ENCODE measurements at regions not wholly inside any gene's neighbourhood (a gene's known extent, or its start where the extent isn't known, plus 50 kb on each side); places are given as distances from the start of the nearest gene placed in this dataset.
A peak's percentile ranks its signal among the peaks of the same experiment; 100 is the strongest.

- DNase-seq = no peak
These were observed 55.4 kb downstream of the ZCCHC12 start for GRCh38 chrX:118878977-118879376.

DNA sequence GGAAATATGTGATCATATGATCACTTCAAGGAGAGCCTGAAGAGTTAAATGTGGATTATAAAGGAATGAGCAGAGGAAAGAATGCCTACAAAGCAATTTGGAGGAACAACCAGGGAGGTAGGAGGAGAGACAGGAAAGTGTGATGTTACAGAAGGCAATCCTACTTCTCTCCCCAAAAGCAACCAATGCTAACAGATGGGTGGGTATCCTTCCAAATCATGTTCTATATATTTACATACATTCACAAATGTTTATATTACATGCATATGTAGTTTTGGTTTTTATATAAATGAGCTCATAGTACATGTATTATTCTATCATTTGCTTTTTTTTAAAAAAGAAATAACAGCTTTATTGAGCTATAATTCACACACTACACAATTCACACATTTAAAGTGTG lies 56.0 kb downstream of the ZCCHC12 start:
- DNase-seq = no peak

DNA sequence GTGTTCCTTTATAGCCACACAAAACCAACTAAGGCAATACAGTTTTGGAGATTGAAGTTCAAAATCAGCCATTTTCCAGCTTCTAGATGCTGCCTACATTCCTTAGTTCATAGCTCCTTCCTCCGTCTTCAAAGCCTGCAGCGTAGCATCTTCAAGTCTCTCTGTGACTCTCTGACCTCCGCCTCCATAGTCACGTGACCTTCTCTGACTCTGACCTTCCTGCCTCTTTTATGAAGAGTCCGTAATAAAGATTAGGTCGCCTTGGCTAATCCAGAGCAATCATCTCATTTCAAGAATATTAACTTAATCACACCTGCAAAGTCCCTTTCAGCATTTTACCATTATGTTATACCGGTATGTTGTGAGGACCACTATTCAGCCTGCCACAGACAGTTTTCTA lies 60.4 kb downstream of the ZCCHC12 start:
- DNase-seq = no peak

DNA sequence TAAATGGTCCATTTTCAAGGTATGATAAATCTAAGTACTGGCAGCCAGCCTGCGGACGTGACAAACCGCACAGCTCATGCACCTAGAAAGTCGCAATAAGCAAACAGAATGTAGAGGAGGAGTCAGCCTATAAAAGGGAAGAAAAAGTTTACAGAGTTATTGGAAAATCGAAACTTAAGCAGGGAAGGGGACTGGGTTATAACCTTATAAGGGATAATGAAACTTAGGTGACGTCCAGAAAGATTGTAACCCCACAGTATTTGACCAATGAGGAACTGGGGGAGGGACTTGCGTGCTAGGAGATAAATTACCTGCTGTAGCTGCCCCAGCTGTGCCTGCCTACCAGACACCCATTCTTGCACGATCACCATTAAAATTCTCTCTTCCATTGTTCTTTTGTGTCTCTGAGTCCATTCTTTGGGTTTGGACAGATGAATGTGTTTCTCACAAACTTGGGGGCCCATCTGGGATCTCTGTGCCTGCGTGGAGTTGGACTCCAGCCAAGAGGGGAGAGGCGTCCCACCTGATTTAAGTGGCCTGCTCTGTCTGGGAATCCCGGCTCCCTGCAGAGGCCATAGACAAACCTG lies 61.0 kb downstream of the ZCCHC12 start:
- peak; percentile 0 for DNase-seq

DNA sequence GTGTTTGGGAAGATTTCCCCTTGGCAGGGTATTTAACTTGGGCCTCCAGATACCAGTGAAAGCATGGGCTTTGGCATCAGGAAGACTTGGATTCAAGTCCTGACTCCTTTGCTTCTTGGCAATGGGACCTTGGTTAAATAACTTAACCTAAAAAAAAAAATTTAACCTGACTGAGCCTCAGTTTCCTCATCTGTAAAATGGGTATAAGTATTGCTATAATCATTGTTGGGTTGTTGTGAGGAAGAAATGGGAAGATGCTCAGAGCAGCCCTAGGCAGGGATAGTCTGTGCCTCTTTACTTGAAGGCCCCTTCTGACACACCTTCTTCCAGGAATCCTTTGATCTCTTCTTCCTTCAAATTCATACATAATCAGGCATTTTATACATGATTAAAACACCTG lies 70.3 kb downstream of the ZCCHC12 start:
- DNase-seq = no peak

- DNase-seq = no peak
These were observed 72.4 kb upstream of the LONRF3 start for GRCh38 chrX:118901991-118902390.

- no peak for DNase-seq
These were observed 70.2 kb upstream of the LONRF3 start for GRCh38 chrX:118904218-118904617.

DNA sequence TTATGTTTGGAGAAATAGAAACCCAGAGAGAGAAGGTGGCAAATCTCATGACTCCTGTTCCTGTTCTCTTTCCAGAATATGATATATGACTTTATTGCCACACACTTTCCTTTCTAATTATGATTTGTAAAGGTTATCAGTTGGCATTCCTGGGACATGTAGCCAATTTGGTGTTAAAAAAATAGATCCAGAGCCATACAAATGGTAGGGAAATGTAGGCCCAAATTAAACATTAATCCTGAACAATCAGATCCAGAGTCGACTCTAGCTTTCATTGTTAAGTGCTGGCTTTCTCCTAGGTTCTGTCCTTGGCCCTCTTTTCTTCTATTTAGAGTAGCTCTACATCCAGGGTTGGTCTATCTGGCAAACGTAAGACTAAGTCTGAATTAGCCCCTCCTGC lies 69.8 kb upstream of the LONRF3 start:
- no peak for DNase-seq
